ENCODE measurements at regions not wholly inside any gene's neighbourhood (a gene's known extent, or its start where the extent isn't known, plus 50 kb on each side); places are given as distances from the start of the nearest gene placed in this dataset.

- H3K4me1 Mint-ChIP-seq, result no peaks in the 10 kb centered on the region
These were observed 220.6 kb downstream of the TPBG start for GRCh38 chr6:82584194-82584695.

GRCh38 chr6:82584856-82585255 lies 221.2 kb downstream of the TPBG start:
- Mint-ChIP-seq H3K4me3 (no peak overlapping the region), H3K27me3 (peaks cover 6 to 7% of the 10 kb centered on the region in 2 donors), H3K9me3 (no peaks in the 10 kb centered on the region), H3K27ac (no peak overlapping the region), H3K36me3 (no peaks in the 10 kb centered on the region), H3K4me1 (peaks cover 0 to 1% (median 0%) of the 10 kb centered on the region in 3 donors)
- no peaks in the 10 kb centered on the region for H3K9me3 ChIP-seq
- H3K27ac ChIP-seq (ENCODE audit: low read length), result no peak overlapping the region
- WGBS (ENCODE audit: insufficient coverage), result no CpG with 5 or more reads among the region's 3 CpGs
- H3K4me1 ChIP-seq (ENCODE audit: control insufficient read depth in 1 of 2, extremely low read depth in 1 of 2, insufficient read depth in 2 of 2, low read length in 2 of 2), result no peaks in the 10 kb centered on the region
- DNase-seq (no peak), ATAC-seq (replicated peaks in 1 of 4) (no peak)
- CTCF ChIA-PET, result no interaction called here
- peaks cover 0 to 3% of the 10 kb centered on the region in 2 experiments for H3K27me3 ChIP-seq (replicated peaks in 1 of 2; ENCODE audit: control insufficient read depth in 2 of 2, extremely low read depth in 1 of 2, insufficient read depth in 2 of 2, low read length in 1 of 2)
- H3K4me3 ChIP-seq (ENCODE audit: control insufficient read depth in 1 of 2, extremely low read depth in 1 of 2, low read length in 1 of 2), result no peak overlapping the region
- no peaks in the 10 kb centered on the region for H3K36me3 ChIP-seq (ENCODE audit: control insufficient read depth in 2 of 2, extremely low read depth in 1 of 2, insufficient read depth in 1 of 2, low read length in 1 of 2)
- POLR2A ChIA-PET, result no interaction called here

More at GRCh38 chr6:82584194-82584695, 220.6 kb downstream of the TPBG start:
- ChIA-PET CTCF (no interaction called here), POLR2A (no interaction called here)
- H3K9me3 Mint-ChIP-seq, result no peaks in the 10 kb centered on the region
- Histone ChIP-seq H3K9me3 (no peaks in the 10 kb centered on the region), H3K36me3 (ENCODE audit: control insufficient read depth in 2 of 2, extremely low read depth in 1 of 2, insufficient read depth in 1 of 2, low read length in 1 of 2) (no peaks in the 10 kb centered on the region), H3K27ac (ENCODE audit: low read length) (no peak overlapping the region), H3K4me3 (ENCODE audit: control insufficient read depth in 1 of 2, extremely low read depth in 1 of 2, low read length in 1 of 2) (no peak overlapping the region), H3K27me3 (replicated peaks in 1 of 2; ENCODE audit: control insufficient read depth in 2 of 2, extremely low read depth in 1 of 2, insufficient read depth in 2 of 2, low read length in 1 of 2) (peaks cover 0 to 3% of the 10 kb centered on the region in 2 experiments), H3K4me1 (ENCODE audit: control insufficient read depth in 1 of 2, extremely low read depth in 1 of 2, insufficient read depth in 2 of 2, low read length in 2 of 2) (no peaks in the 10 kb centered on the region)
- no CpG with 5 or more reads among the region's 6 CpGs for whole genome bisulfite sequencing (ENCODE audit: insufficient coverage)
- no peaks in the 10 kb centered on the region for H3K36me3 Mint-ChIP-seq
- no peak overlapping the region for H3K4me3 Mint-ChIP-seq
- DNase-seq (no peak), ATAC-seq (replicated peaks in 1 of 4) (no peak)
- no peak overlapping the region for H3K27ac Mint-ChIP-seq
- H3K27me3 Mint-ChIP-seq, result peaks cover 6 to 7% of the 10 kb centered on the region in 2 donors

GRCh38 chr6:82588020-82588419 lies 224.4 kb downstream of the TPBG start:
- H3K27ac ChIP-seq (ENCODE audit: low read length), result no peak overlapping the region
- ATAC-seq (replicated peaks in 1 of 4), result no peak
- DNase-seq, result no peak
- WGBS (ENCODE audit: insufficient coverage), result no CpG with 5 or more reads among the region's 3 CpGs
- Mint-ChIP-seq H3K4me1 (peaks cover 0 to 1% (median 0%) of the 10 kb centered on the region in 3 donors), H3K9me3 (no peaks in the 10 kb centered on the region), H3K27me3 (peaks cover 0 to 4% of the 10 kb centered on the region in 2 donors), H3K4me3 (no peak overlapping the region), H3K27ac (no peak overlapping the region), H3K36me3 (no peaks in the 10 kb centered on the region)
- CTCF ChIA-PET, result no interaction called here
- POLR2A ChIA-PET, result no interaction called here
- H3K4me1 ChIP-seq (ENCODE audit: control insufficient read depth in 1 of 2, extremely low read depth in 1 of 2, insufficient read depth in 2 of 2, low read length in 2 of 2), result no peaks in the 10 kb centered on the region
- H3K36me3 ChIP-seq (ENCODE audit: control insufficient read depth in 2 of 2, extremely low read depth in 1 of 2, insufficient read depth in 1 of 2, low read length in 1 of 2), result no peaks in the 10 kb centered on the region
- H3K27me3 ChIP-seq (replicated peaks in 1 of 2; ENCODE audit: control insufficient read depth in 2 of 2, extremely low read depth in 1 of 2, insufficient read depth in 2 of 2, low read length in 1 of 2), result no peaks in the 10 kb centered on the region
- H3K4me3 ChIP-seq (ENCODE audit: control insufficient read depth in 1 of 2, extremely low read depth in 1 of 2, low read length in 1 of 2), result no peak overlapping the region
- no peaks in the 10 kb centered on the region for H3K9me3 ChIP-seq

GRCh38 chr6:82588859-82589412 lies 225.3 kb downstream of the TPBG start:
- no peaks in the 10 kb centered on the region for H3K9me3 Mint-ChIP-seq
- CTCF ChIA-PET, result no interaction called here
- no peak for ATAC-seq (replicated peaks in 1 of 4)

GRCh38 chr6:82589509-82590206 lies 226.0 kb downstream of the TPBG start:
- ChIA-PET CTCF (no interaction called here), POLR2A (no interaction called here)
- WGBS (ENCODE audit: insufficient coverage), result 58% methylated on average over 4 of the region's 5 CpGs
- Mint-ChIP-seq H3K4me1 (peaks cover 0 to 1% (median 0%) of the 10 kb centered on the region in 3 donors), H3K27me3 (no peaks in the 10 kb centered on the region), H3K4me3 (no peak overlapping the region), H3K27ac (no peak overlapping the region), H3K36me3 (no peaks in the 10 kb centered on the region), H3K9me3 (no peaks in the 10 kb centered on the region)
- no peaks in the 10 kb centered on the region for H3K4me1 ChIP-seq (ENCODE audit: control insufficient read depth in 1 of 2, extremely low read depth in 1 of 2, insufficient read depth in 2 of 2, low read length in 2 of 2)
- DNase-seq (peak in 1 of 35 experiments; percentile 1), ATAC-seq (replicated peaks in 1 of 4) (no peak)
- H3K9me3 ChIP-seq, result no peaks in the 10 kb centered on the region
- no peak overlapping the region for H3K27ac ChIP-seq (ENCODE audit: low read length)
- H3K36me3 ChIP-seq (ENCODE audit: control insufficient read depth in 2 of 2, extremely low read depth in 1 of 2, insufficient read depth in 1 of 2, low read length in 1 of 2), result no peaks in the 10 kb centered on the region
- H3K4me3 ChIP-seq (ENCODE audit: control insufficient read depth in 1 of 2, extremely low read depth in 1 of 2, low read length in 1 of 2), result no peak overlapping the region
- H3K27me3 ChIP-seq (replicated peaks in 1 of 2; ENCODE audit: control insufficient read depth in 2 of 2, extremely low read depth in 1 of 2, insufficient read depth in 2 of 2, low read length in 1 of 2), result no peaks in the 10 kb centered on the region

More at GRCh38 chr6:82588859-82589412, 225.3 kb downstream of the TPBG start:
- Mint-ChIP-seq H3K4me1 (peaks cover 0 to 1% (median 0%) of the 10 kb centered on the region in 3 donors), H3K36me3 (no peaks in the 10 kb centered on the region), H3K27ac (no peak overlapping the region), H3K4me3 (no peak overlapping the region), H3K27me3 (peaks cover 0 to 1% of the 10 kb centered on the region in 2 donors)
- DNase-seq, result no peak
- Histone ChIP-seq H3K27ac (ENCODE audit: low read length) (no peak overlapping the region), H3K36me3 (ENCODE audit: control insufficient read depth in 2 of 2, extremely low read depth in 1 of 2, insufficient read depth in 1 of 2, low read length in 1 of 2) (no peaks in the 10 kb centered on the region), H3K27me3 (replicated peaks in 1 of 2; ENCODE audit: control insufficient read depth in 2 of 2, extremely low read depth in 1 of 2, insufficient read depth in 2 of 2, low read length in 1 of 2) (no peaks in the 10 kb centered on the region), H3K4me3 (ENCODE audit: control insufficient read depth in 1 of 2, extremely low read depth in 1 of 2, low read length in 1 of 2) (no peak overlapping the region), H3K4me1 (ENCODE audit: control insufficient read depth in 1 of 2, extremely low read depth in 1 of 2, insufficient read depth in 2 of 2, low read length in 2 of 2) (no peaks in the 10 kb centered on the region), H3K9me3 (no peaks in the 10 kb centered on the region)
- 80% methylated on average over 1 of the region's 1 CpG for WGBS (ENCODE audit: insufficient coverage)
- POLR2A ChIA-PET, result no interaction called here

- Histone ChIP-seq H3K9me3 (no peaks in the 10 kb centered on the region), H3K4me3 (ENCODE audit: control insufficient read depth in 1 of 2, extremely low read depth in 1 of 2, low read length in 1 of 2) (no peak overlapping the region), H3K27me3 (replicated peaks in 1 of 2; ENCODE audit: control insufficient read depth in 2 of 2, extremely low read depth in 1 of 2, insufficient read depth in 2 of 2, low read length in 1 of 2) (no peaks in the 10 kb centered on the region), H3K36me3 (ENCODE audit: control insufficient read depth in 2 of 2, extremely low read depth in 1 of 2, insufficient read depth in 1 of 2, low read length in 1 of 2) (no peaks in the 10 kb centered on the region), H3K4me1 (ENCODE audit: control insufficient read depth in 1 of 2, extremely low read depth in 1 of 2, insufficient read depth in 2 of 2, low read length in 2 of 2) (no peaks in the 10 kb centered on the region), H3K27ac (ENCODE audit: low read length) (no peak overlapping the region)
- peaks cover 0 to 10% of the 10 kb centered on the region in 2 donors for H3K27me3 Mint-ChIP-seq
- ATAC-seq (replicated peaks in 1 of 4), result no peak
- CTCF ChIA-PET, result no interaction called here
- no peak overlapping the region for H3K27ac Mint-ChIP-seq
- no peaks in the 10 kb centered on the region for H3K4me1 Mint-ChIP-seq
- no peak overlapping the region for H3K4me3 Mint-ChIP-seq
- DNase-seq, result no peak
- POLR2A ChIA-PET, result no interaction called here
- no peaks in the 10 kb centered on the region for H3K36me3 Mint-ChIP-seq
- peaks cover 0 to 11% (median 0%) of the 10 kb centered on the region in 3 donors for H3K9me3 Mint-ChIP-seq
These were observed 233.6 kb downstream of the TPBG start for GRCh38 chr6:82597201-82597600.

Measured in T-cell (primary cell).